NCI-H526 (cell line): ENCODE measurements at regions not wholly inside any gene's neighbourhood (a gene's known extent, or its start where the extent isn't known, plus 50 kb on each side); places are given as distances from the start of the nearest gene placed in this dataset.

ENCODE experiments used
- DNase-seq, 2 experiments: peaks; one replicate each; lab custom pipeline; 2025; lab: John Stamatoyannopoulos, UW

GRCh38 chrX:11056322-11057176 lies 54.6 kb upstream of the HCCS start:
- no peak for DNase-seq

- no peak for DNase-seq
Measured at GRCh38 chrX:11059933-11060332, 51.2 kb upstream of the HCCS start.
